SK-N-SH treated with all-trans-retinoic acid at 6 μM for 48 hours (cell line): ENCODE measurements at regions not wholly inside any gene's neighbourhood (a gene's known extent, or its start where the extent isn't known, plus 50 kb on each side); places are given as distances from the start of the nearest gene placed in this dataset.
"Not testable (repeated sequence)": the region's sequence is repeated elsewhere in the genome, so short reads cannot be mapped to it uniquely, and the experiment has no call there.

Source experiments
- ATAC-seq: fragments of 200-7000 bp; cut with Tn5 transposase; 3 replicates; pipeline ENCODE4 v1.9.1; 2020; ENCODE audit warnings: mild to moderate bottlenecking, moderate library complexity
- ARNTL ChIP-seq: fragments of 450-650 bp; formaldehyde crosslinking; IDR thresholded peaks from 2 replicates; pipeline ENCODE4 v1.5.0; 2020; ENCODE audit warnings: low read depth, mild to moderate bottlenecking, moderate library complexity, borderline replicate concordance
- BACH2 ChIP-seq: fragments of 250-450 bp; sonication (Bioruptor Pico); IDR thresholded peaks from 2 replicates; pipeline ENCODE4 v1.9.0; 2021; ENCODE audit warnings: mild to moderate bottlenecking, borderline replicate concordance
- CREB5 ChIP-seq: fragments of 250-450 bp; sonication (Bioruptor Pico); IDR thresholded peaks from 2 replicates; pipeline ENCODE4 v1.5.1; 2020; ENCODE audit warnings: low read depth, mild to moderate bottlenecking, moderate library complexity
- CSDC2 ChIP-seq: fragments of 250-450 bp; sonication (Bioruptor Pico); IDR thresholded peaks from 2 replicates; pipeline ENCODE4 v1.5.0; 2020; ENCODE audit warnings: mild to moderate bottlenecking, moderate library complexity
- ESRRG ChIP-seq: fragments of 250-450 bp; sonication (Bioruptor Pico); IDR thresholded peaks from 2 replicates; pipeline ENCODE4 v1.6.1; 2021; ENCODE audit warnings: mild to moderate bottlenecking
- GLIS3 ChIP-seq: fragments of 250-450 bp; sonication (Bioruptor Pico); IDR thresholded peaks from 2 replicates; pipeline ENCODE4 v1.5.0; 2020; ENCODE audit warnings: mild to moderate bottlenecking, moderate library complexity
- ISL1 ChIP-seq: fragments of 250-450 bp; sonication (Bioruptor Pico); IDR thresholded peaks from 2 replicates; pipeline ENCODE4 v2.1.2; 2022; ENCODE audit warnings: mild to moderate bottlenecking, moderate library complexity
- OSR1 ChIP-seq: fragments of 250-450 bp; sonication (Bioruptor Pico); IDR thresholded peaks from 2 replicates; pipeline ENCODE4 v1.8.0; 2022; ENCODE audit warnings: moderate library complexity, mild to moderate bottlenecking, inconsistent platforms
- POU6F1 ChIP-seq: fragments of 250-450 bp; sonication (Bioruptor Pico); IDR thresholded peaks from 2 replicates; pipeline ENCODE4 v1.8.0; 2021; ENCODE audit warnings: low read depth, mild to moderate bottlenecking, moderate library complexity, borderline replicate concordance
- PPARA ChIP-seq: fragments of 250-450 bp; sonication (Bioruptor Pico); IDR thresholded peaks from 2 replicates; pipeline ENCODE4 v1.5.0; 2020; ENCODE audit warnings: mild to moderate bottlenecking, borderline replicate concordance
- RARB ChIP-seq: fragments of 250-450 bp; sonication (Bioruptor Pico); IDR thresholded peaks from 2 replicates; pipeline ENCODE4 v1.8.0; 2021; ENCODE audit warnings: mild to moderate bottlenecking, moderate library complexity
- SNAI2 ChIP-seq: fragments of 250-450 bp; sonication (Bioruptor Pico); IDR thresholded peaks from 2 replicates; pipeline ENCODE4 v1.5.0; 2020; ENCODE audit warnings: mild to moderate bottlenecking, moderate library complexity
- TOX ChIP-seq: fragments of 250-450 bp; sonication (Bioruptor Pico); IDR thresholded peaks from 2 replicates; pipeline ENCODE4 v1.8.0; 2021; ENCODE audit warnings: mild to moderate bottlenecking, moderate library complexity, borderline replicate concordance
- ZC3H10 ChIP-seq: fragments of 250-450 bp; sonication (Bioruptor Pico); IDR thresholded peaks from 2 replicates; pipeline ENCODE4 v1.5.1; 2021; ENCODE audit warnings: mild to moderate bottlenecking, moderate library complexity
- ZFP3 ChIP-seq: fragments of 250-450 bp; sonication (Bioruptor Pico); IDR thresholded peaks from 2 replicates; pipeline ENCODE4 v1.5.0; 2020; ENCODE audit warnings: mild to moderate bottlenecking, moderate library complexity
- ZFP30 ChIP-seq: fragments of 450-650 bp; formaldehyde crosslinking; IDR thresholded peaks from 2 replicates; pipeline ENCODE4 v1.5.0; 2022; ENCODE audit warnings: mild to moderate bottlenecking, moderate library complexity
- ZNF565 ChIP-seq: fragments of 450-650 bp; formaldehyde crosslinking; conservative IDR thresholded peaks from 2 replicates; pipeline ENCODE4 v1.5.0; 2020; ENCODE audit warnings: low read depth, mild to moderate bottlenecking, moderate library complexity
- ZNF70 ChIP-seq: fragments of 450-650 bp; formaldehyde crosslinking; IDR thresholded peaks from 2 replicates; pipeline ENCODE4 v1.5.0; 2020; ENCODE audit warnings: mild to moderate bottlenecking, moderate library complexity
- ZNF8 ChIP-seq: fragments of 450-650 bp; formaldehyde crosslinking; IDR thresholded peaks from 2 replicates; pipeline ENCODE4 v1.5.0; 2020; ENCODE audit warnings: mild to moderate bottlenecking, moderate library complexity
- TF ChIP-seq, protein P1 (sequence below): fragments of 250-450 bp; sonication (Bioruptor Pico); IDR thresholded peaks from 2 replicates; pipeline ENCODE4 v1.8.0; 2020; ENCODE audit warnings: mild to moderate bottlenecking, moderate library complexity, borderline replicate concordance
- TF ChIP-seq, protein P2 (sequence below): fragments of 250-450 bp; sonication (Bioruptor Pico); IDR thresholded peaks from 2 replicates; pipeline ENCODE4 v1.5.1; 2021; ENCODE audit warnings: mild to moderate bottlenecking, moderate library complexity

- ATAC-seq, result no peak
- TF ChIP-seq RARB (CRISPR knock-in tag) (no peak), CREB5 (CRISPR knock-in tag) (no peak), ISL1 (CRISPR knock-in tag) (no peak), CSDC2 (CRISPR knock-in tag) (no peak), ARNTL (CRISPR knock-in tag) (no peak), OSR1 (no peak), PPARA (CRISPR knock-in tag) (no peak), SNAI2 (no peak), POU6F1 (no peak), ZNF565 (CRISPR knock-in tag) (no peak), GLIS3 (no peak), ZFP3 (no peak), ESRRG (CRISPR knock-in tag) (no peak), TOX (CRISPR knock-in tag) (no peak), ZFP30 (CRISPR knock-in tag) (no peak), ZC3H10 (CRISPR knock-in tag) (no peak)
- TF ChIP-seq, protein P1, sequence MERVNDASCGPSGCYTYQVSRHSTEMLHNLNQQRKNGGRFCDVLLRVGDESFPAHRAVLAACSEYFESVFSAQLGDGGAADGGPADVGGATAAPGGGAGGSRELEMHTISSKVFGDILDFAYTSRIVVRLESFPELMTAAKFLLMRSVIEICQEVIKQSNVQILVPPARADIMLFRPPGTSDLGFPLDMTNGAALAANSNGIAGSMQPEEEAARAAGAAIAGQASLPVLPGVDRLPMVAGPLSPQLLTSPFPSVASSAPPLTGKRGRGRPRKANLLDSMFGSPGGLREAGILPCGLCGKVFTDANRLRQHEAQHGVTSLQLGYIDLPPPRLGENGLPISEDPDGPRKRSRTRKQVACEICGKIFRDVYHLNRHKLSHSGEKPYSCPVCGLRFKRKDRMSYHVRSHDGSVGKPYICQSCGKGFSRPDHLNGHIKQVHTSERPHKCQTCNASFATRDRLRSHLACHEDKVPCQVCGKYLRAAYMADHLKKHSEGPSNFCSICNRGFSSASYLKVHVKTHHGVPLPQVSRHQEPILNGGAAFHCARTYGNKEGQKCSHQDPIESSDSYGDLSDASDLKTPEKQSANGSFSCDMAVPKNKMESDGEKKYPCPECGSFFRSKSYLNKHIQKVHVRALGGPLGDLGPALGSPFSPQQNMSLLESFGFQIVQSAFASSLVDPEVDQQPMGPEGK, result no peak
Measured at GRCh38 chr18:22752014-22752413, 181.1 kb upstream of the RBBP8 start.

DNA sequence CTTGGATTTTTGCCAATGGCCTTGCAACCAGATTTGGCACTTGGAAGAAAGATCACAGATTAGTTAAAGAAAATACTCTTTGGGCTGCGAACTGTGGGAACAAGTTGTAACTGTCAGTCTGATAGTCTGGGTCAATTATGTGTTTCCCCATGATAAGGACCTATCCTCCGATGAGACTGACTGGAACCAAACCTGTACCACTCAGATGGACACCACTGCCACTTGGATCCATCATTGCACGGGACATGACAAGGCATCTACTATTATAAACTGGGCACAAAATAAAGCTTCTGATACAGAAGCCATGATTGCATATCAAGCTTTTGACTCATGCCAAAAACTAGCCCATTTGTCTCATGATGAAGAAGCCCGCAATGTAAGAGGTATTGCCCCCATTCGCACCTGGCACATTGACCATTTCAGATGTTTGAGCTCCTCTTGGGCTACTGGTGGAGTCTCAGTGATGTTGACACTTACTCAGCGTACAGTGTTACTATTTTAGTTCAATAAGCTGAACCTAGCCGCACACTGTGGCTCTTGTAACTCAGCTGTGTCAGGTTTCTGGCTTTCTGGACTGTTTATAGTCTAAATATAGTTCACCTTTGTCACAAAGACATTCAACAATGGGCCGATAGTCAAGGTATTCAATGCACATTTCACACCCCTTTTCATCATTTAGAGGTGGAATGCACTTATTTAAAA is 179.8 kb upstream of the RBBP8 start:
- no peak for TF ChIP-seq SNAI2
- no peak for TF ChIP-seq ZNF8 (CRISPR knock-in tag)
- TF ChIP-seq, protein P1, result no peak
- TF ChIP-seq ZC3H10 (CRISPR knock-in tag), result no peak
- TF ChIP-seq CSDC2 (CRISPR knock-in tag), result no peak
- TF ChIP-seq GLIS3, result no peak
- TF ChIP-seq ZNF565 (CRISPR knock-in tag), result no peak
- TF ChIP-seq ZFP30 (CRISPR knock-in tag), result no peak
- TF ChIP-seq PPARA (CRISPR knock-in tag), result no peak
- no peak for TF ChIP-seq ESRRG (CRISPR knock-in tag)
- no peak for TF ChIP-seq ZNF70
- TF ChIP-seq BACH2 (CRISPR knock-in tag), result no peak
- TF ChIP-seq ARNTL (CRISPR knock-in tag), result no peak
- TF ChIP-seq, protein P2, sequence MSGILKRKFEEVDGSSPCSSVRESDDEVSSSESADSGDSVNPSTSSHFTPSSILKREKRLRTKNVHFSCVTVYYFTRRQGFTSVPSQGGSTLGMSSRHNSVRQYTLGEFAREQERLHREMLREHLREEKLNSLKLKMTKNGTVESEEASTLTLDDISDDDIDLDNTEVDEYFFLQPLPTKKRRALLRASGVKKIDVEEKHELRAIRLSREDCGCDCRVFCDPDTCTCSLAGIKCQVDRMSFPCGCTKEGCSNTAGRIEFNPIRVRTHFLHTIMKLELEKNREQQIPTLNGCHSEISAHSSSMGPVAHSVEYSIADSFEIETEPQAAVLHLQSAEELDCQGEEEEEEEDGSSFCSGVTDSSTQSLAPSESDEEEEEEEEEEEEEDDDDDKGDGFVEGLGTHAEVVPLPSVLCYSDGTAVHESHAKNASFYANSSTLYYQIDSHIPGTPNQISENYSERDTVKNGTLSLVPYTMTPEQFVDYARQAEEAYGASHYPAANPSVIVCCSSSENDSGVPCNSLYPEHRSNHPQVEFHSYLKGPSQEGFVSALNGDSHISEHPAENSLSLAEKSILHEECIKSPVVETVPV (CRISPR knock-in tag), result no peak
- TF ChIP-seq TOX (CRISPR knock-in tag), result no peak
- ATAC-seq, result no peak

- ATAC-seq, result not testable (repeated sequence)
Measured at GRCh38 chr18:22764005-22764404, 169.1 kb upstream of the RBBP8 start.

GRCh38 chr18:22765896-22766295 is 167.2 kb upstream of the RBBP8 start:
- ATAC-seq, result no peak
- TF ChIP-seq ISL1 (CRISPR knock-in tag), result no peak
- TF ChIP-seq, protein P2 (CRISPR knock-in tag), result no peak
- no peak for TF ChIP-seq BACH2 (CRISPR knock-in tag)
- TF ChIP-seq TOX (CRISPR knock-in tag), result no peak
- TF ChIP-seq CREB5 (CRISPR knock-in tag), result no peak
- no peak for TF ChIP-seq ZFP3
- no peak for TF ChIP-seq SNAI2
